Neural cell (in vitro differentiated cells): ENCODE measurements at regions not wholly inside any gene's neighbourhood (a gene's known extent, or its start where the extent isn't known, plus 50 kb on each side); places are given as distances from the start of the nearest gene placed in this dataset.

Source experiments
- H2AFZ ChIP-seq: fragments of 200-600, 300-800 bp; sonication (generic), shearing (Covaris generic); 2 replicates; pipeline ENCODE4 v1.6.0; 2014; ENCODE audit warnings: low read depth, mild to moderate bottlenecking, antibody characterized with exemption, low read length, moderate library complexity
- H3F3A ChIP-seq: fragments of 200-600 bp; shearing (Covaris generic); 2 replicates; pipeline ENCODE4 v1.6.1; 2016; ENCODE audit warnings: mild to moderate bottlenecking, moderate library complexity, mixed read lengths, antibody characterized with exemption, low read length; ENCODE audit not compliant: insufficient read depth, poor library complexity, severe bottlenecking
- H3K27ac ChIP-seq: fragments of 200-600, 300-800 bp; sonication (generic), shearing (Covaris generic); 2 replicates; pipeline ENCODE4 v1.5.1; 2014; ENCODE audit warnings: mild to moderate bottlenecking, low read length, moderate library complexity
- H3K27me3 ChIP-seq: fragments of 300-800, 200-600 bp; sonication (generic), shearing (Covaris generic); 2 replicates; pipeline ENCODE4 v1.6.0; 2014; ENCODE audit warnings: mild to moderate bottlenecking, low read depth, low read length, moderate library complexity; ENCODE audit not compliant: insufficient read depth
- H3K36me3 ChIP-seq: fragments of 300-800, 200-600 bp; sonication (generic), shearing (Covaris generic); 2 replicates; pipeline ENCODE4 v1.5.1; 2014; ENCODE audit warnings: mild to moderate bottlenecking, antibody characterized with exemption, low read length, moderate library complexity; ENCODE audit not compliant: insufficient read depth
- H3K4me2 ChIP-seq: fragments of 300-800, 200-600 bp; sonication (generic), shearing (Covaris generic); 2 replicates; pipeline ENCODE4 v1.6.0; 2014; ENCODE audit warnings: mild to moderate bottlenecking, low read length
- H3K4me3 ChIP-seq: fragments of 300-800, 200-600 bp; sonication (generic), shearing (Covaris generic); 2 replicates; pipeline ENCODE4 v1.5.1; 2014; ENCODE audit warnings: mild to moderate bottlenecking, low read length, moderate library complexity
- H3K79me2 ChIP-seq: fragments of 200-600 bp; shearing (Covaris generic); replicated peaks from 2 replicates; pipeline ENCODE4 v1.6.0; 2014; ENCODE audit warnings: mild to moderate bottlenecking, low read length, moderate library complexity; ENCODE audit not compliant: insufficient read depth
- H3K9ac ChIP-seq: fragments of 300-800, 200-600 bp; sonication (generic), shearing (Covaris generic); 2 replicates; pipeline ENCODE4 v1.6.1; 2016; ENCODE audit warnings: mild to moderate bottlenecking, low read length, mixed read lengths
- H3K9me2 ChIP-seq: fragments of 200-600 bp; shearing (Covaris generic); 2 replicates; pipeline ENCODE4 v1.6.1; 2016; ENCODE audit warnings: mild to moderate bottlenecking, low read length, mixed read lengths; ENCODE audit not compliant: insufficient read depth
- H3K9me3 ChIP-seq: fragments of 200-600, 300-800 bp; sonication (generic), shearing (Covaris generic); 2 replicates; pipeline ENCODE4 v1.6.1; 2016; ENCODE audit warnings: mild to moderate bottlenecking, mixed run types, low read length, moderate library complexity, mixed read lengths
- H4K20me1 ChIP-seq: fragments of 200-600 bp; shearing (Covaris generic); 2 replicates; pipeline ENCODE4 v1.6.1; 2016; ENCODE audit warnings: mild to moderate bottlenecking, mixed run types; ENCODE audit not compliant: insufficient read depth
- CTCF ChIP-seq: fragments of 450-650 bp; IDR thresholded peaks from 2 replicates; pipeline ENCODE4 v1.5.1; 2014; ENCODE audit warnings: antibody characterized with exemption, mild to moderate bottlenecking, moderate library complexity; ENCODE audit not compliant: poor library complexity, severe bottlenecking
- EP300 ChIP-seq: fragments of 450-650 bp; conservative IDR thresholded peaks from 2 replicates; pipeline ENCODE4 v1.6.1; 2014; ENCODE audit warnings: antibody characterized with exemption, mild to moderate bottlenecking, moderate library complexity; ENCODE audit not compliant: poor library complexity, severe bottlenecking
- EZH2 ChIP-seq: fragments of 200-600, 300-800 bp; shearing (Covaris generic), sonication (generic); IDR thresholded peaks from 2 replicates; pipeline ENCODE4 v1.6.1; 2014; ENCODE audit warnings: antibody characterized with exemption, low read length, borderline replicate concordance, mild to moderate bottlenecking; ENCODE audit not compliant: insufficient read depth, poor library complexity, severe bottlenecking
- MXI1 ChIP-seq: fragments of 450-650 bp; conservative IDR thresholded peaks from 2 replicates; pipeline ENCODE4 v1.6.1; 2014; ENCODE audit warnings: antibody characterized with exemption, mild to moderate bottlenecking; ENCODE audit not compliant: poor library complexity, severe bottlenecking
- POLR2AphosphoS5 ChIP-seq: IDR thresholded peaks from 2 replicates; pipeline ENCODE4 v1.6.1; 2012
- RAD21 ChIP-seq: fragments of 450-650 bp; conservative IDR thresholded peaks from 2 replicates; pipeline ENCODE4 v1.6.1; 2014; ENCODE audit warnings: antibody characterized with exemption, mild to moderate bottlenecking, moderate library complexity
- REST ChIP-seq: IDR thresholded peaks from 2 replicates; pipeline ENCODE4 v1.6.1; 2012; ENCODE audit warnings: borderline replicate concordance
- SMC3 ChIP-seq: fragments of 450-650 bp; conservative IDR thresholded peaks from 2 replicates; pipeline ENCODE4 v1.6.1; 2014; ENCODE audit warnings: antibody characterized with exemption, mild to moderate bottlenecking, moderate library complexity; ENCODE audit not compliant: poor library complexity
- TAF1 ChIP-seq: IDR thresholded peaks from 2 replicates; pipeline ENCODE4 v1.6.1; 2012; ENCODE audit warnings: low read depth

- no peak overlapping the region for H3K4me2 ChIP-seq
- no peak overlapping the region for H2AFZ ChIP-seq
- H3K79me2 ChIP-seq = no peaks in the 10 kb centered on the region
- H4K20me1 ChIP-seq = no peaks in the 10 kb centered on the region
- H3K9me2 ChIP-seq = no peaks in the 10 kb centered on the region
- no peak overlapping the region for H3K4me3 ChIP-seq
- no peaks in the 10 kb centered on the region for H3F3A ChIP-seq
- no peaks in the 10 kb centered on the region for H3K27me3 ChIP-seq
- H3K9ac ChIP-seq = no peak overlapping the region
- no peak overlapping the region for H3K27ac ChIP-seq
- no peak for TF ChIP-seq CTCF
- TF ChIP-seq MXI1 = no peak
- TF ChIP-seq SMC3 = no peak
- no peak for TF ChIP-seq POLR2AphosphoS5
- TF ChIP-seq REST = no peak
- TF ChIP-seq EZH2 = no peak
- TF ChIP-seq RAD21 = no peak
- TF ChIP-seq TAF1 = no peak
- no peak for TF ChIP-seq EP300
- H3K9me3 ChIP-seq = no peaks in the 10 kb centered on the region
- no peaks in the 10 kb centered on the region for H3K36me3 ChIP-seq
Observed at GRCh38 chr5:39898731-39899130, 474.0 kb upstream of the DAB2 start.

- Histone ChIP-seq H3K36me3 (no peaks in the 10 kb centered on the region), H2AFZ (no peak overlapping the region), H3K4me3 (no peak overlapping the region), H4K20me1 (no peaks in the 10 kb centered on the region), H3K79me2 (no peaks in the 10 kb centered on the region), H3K9ac (no peak overlapping the region), H3K9me2 (no peaks in the 10 kb centered on the region), H3K27ac (no peak overlapping the region), H3K4me2 (no peak overlapping the region), H3K27me3 (no peaks in the 10 kb centered on the region), H3F3A (no peaks in the 10 kb centered on the region), H3K9me3 (no peaks in the 10 kb centered on the region)
- no peak for TF ChIP-seq MXI1
- no peak for TF ChIP-seq POLR2AphosphoS5
- no peak for TF ChIP-seq TAF1
- TF ChIP-seq CTCF = no peak
- TF ChIP-seq EZH2 = no peak
- TF ChIP-seq EP300 = no peak
- TF ChIP-seq REST = no peak
- no peak for TF ChIP-seq SMC3
- TF ChIP-seq RAD21 = no peak
Observed at GRCh38 chr5:39896706-39897105, 471.9 kb upstream of the DAB2 start.
